C4-2B (cell line): ENCODE measurements at regions not wholly inside any gene's neighbourhood (a gene's known extent, or its start where the extent isn't known, plus 50 kb on each side); places are given as distances from the start of the nearest gene placed in this dataset.

ENCODE experiments used
- H3K27ac ChIP-seq: fragments of 450-650 bp; 2 replicates; pipeline ENCODE4 v1.5.1; 2017
- CTCF ChIP-seq: fragments of 450-650 bp; conservative IDR thresholded peaks from 2 replicates; pipeline ENCODE4 v1.5.1; 2017; ENCODE audit warnings: mild to moderate bottlenecking
- ZFX ChIP-seq: fragments of 450-650 bp; IDR thresholded peaks from 2 replicates; pipeline ENCODE4 v1.6.1; 2017

- H3K27ac ChIP-seq = no peak overlapping the region
- TF ChIP-seq CTCF (no peak), ZFX (no peak)
Observed at GRCh38 chr12:24081606-24082005, 132.1 kb upstream of the SOX5 start.

GRCh38 chr12:24081092-24081529 is 131.6 kb upstream of the SOX5 start:
- H3K27ac ChIP-seq = no peak overlapping the region
- TF ChIP-seq CTCF (no peak), ZFX (no peak)

- no peak overlapping the region for H3K27ac ChIP-seq
- TF ChIP-seq ZFX = no peak
- no peak for TF ChIP-seq CTCF
Observed at GRCh38 chr12:24080465-24080864, 131.0 kb upstream of the SOX5 start.

- no peak overlapping the region for H3K27ac ChIP-seq
Observed at GRCh38 chr12:24079083-24079482, 129.6 kb upstream of the SOX5 start.

GRCh38 chr12:24078318-24078765 is 128.9 kb upstream of the SOX5 start:
- no peak overlapping the region for H3K27ac ChIP-seq
- no peak for TF ChIP-seq ZFX
- TF ChIP-seq CTCF = no peak

More at GRCh38 chr12:24079083-24079482, 129.6 kb upstream of the SOX5 start:
- TF ChIP-seq CTCF (no peak), ZFX (no peak)

- H3K27ac ChIP-seq = no peak overlapping the region
- TF ChIP-seq CTCF (no peak), ZFX (no peak)
Observed at GRCh38 chr12:24077161-24077560, 127.7 kb upstream of the SOX5 start.

- no peak overlapping the region for H3K27ac ChIP-seq
- TF ChIP-seq ZFX = no peak
- TF ChIP-seq CTCF = no peak
Observed at GRCh38 chr12:24075650-24076049, 126.2 kb upstream of the SOX5 start.
